ENCODE measurements at regions not wholly inside any gene's neighbourhood (a gene's known extent, or its start where the extent isn't known, plus 50 kb on each side); places are given as distances from the start of the nearest gene placed in this dataset.

DNA sequence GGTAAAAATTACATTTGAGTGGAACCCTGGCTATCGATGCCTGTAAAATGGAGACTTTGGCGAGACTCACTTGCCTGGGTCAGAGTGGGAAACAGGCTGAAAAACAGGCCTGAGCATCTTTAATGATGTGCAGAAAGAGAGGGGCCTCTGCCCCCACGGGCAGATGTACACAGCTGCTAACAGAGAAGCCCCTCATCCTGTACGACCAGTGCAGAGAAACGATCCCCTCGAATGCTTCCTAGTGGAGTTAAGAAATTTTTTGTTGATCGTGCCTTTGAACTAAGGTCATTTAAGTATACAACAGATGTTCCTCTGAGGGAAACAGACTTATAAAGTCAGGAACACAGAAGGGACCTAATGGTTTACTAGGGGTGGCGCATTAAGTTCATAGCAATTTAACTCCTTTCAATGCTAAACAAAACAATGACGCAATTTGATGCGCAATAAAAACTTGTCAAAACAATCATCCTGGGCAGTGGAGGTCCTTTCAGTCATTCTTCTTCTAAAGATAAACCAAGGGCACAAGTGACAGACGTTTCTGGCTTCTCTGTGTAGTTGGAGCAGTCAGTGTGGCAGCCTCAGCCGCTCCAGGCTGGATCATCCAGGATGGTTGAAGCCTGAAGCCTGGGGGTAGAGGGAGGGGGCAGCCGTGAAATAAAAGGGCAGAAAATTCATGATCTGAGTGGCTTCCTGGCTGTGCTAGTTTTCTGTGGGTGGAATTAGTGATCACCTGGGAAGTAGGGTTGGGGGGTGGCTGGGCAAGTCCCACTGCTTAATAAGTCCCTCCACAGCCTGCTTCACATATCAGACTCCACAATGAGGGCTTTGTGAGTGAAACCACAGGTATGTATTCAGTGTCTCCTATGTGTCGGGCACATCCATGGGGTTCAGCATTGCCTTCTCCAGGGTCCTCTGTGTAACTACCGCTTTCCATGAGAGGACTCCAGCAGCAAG, 50.8 kb upstream of the MRPS22 start:
- ATAC-seq, result no peak
- intact Hi-C loops (cut with micrococcal nuclease) (no loop called here), in situ Hi-C loops (cut with MboI) (no loop called here)
- TF ChIP-seq CEBPB (tag; IDR thresholded peaks at IDR 0.05) (peak; percentile 64), CEBPG (CRISPR knock-in tag; IDR thresholded peaks at IDR 0.05) (no peak), CEBPG (tag; conservative IDR thresholded peaks at IDR 0.05 in 1 of 2, IDR thresholded peaks at IDR 0.05 in 1 of 2) (0 out of 4 replicates have a peak, but pooled peaks of 1 of the 2 experiments have one; percentile 17), TAL1 (IDR thresholded peaks at IDR 0.05) (no peak), POLR3A (IDR thresholded peaks at IDR 0.05; ENCODE audit: borderline replicate concordance, extremely low read depth, insufficient read depth, insufficient read length) (no peak), ARID1B (IDR thresholded peaks at IDR 0.05) (no peak)
- TF ChIP-seq, protein P1, sequence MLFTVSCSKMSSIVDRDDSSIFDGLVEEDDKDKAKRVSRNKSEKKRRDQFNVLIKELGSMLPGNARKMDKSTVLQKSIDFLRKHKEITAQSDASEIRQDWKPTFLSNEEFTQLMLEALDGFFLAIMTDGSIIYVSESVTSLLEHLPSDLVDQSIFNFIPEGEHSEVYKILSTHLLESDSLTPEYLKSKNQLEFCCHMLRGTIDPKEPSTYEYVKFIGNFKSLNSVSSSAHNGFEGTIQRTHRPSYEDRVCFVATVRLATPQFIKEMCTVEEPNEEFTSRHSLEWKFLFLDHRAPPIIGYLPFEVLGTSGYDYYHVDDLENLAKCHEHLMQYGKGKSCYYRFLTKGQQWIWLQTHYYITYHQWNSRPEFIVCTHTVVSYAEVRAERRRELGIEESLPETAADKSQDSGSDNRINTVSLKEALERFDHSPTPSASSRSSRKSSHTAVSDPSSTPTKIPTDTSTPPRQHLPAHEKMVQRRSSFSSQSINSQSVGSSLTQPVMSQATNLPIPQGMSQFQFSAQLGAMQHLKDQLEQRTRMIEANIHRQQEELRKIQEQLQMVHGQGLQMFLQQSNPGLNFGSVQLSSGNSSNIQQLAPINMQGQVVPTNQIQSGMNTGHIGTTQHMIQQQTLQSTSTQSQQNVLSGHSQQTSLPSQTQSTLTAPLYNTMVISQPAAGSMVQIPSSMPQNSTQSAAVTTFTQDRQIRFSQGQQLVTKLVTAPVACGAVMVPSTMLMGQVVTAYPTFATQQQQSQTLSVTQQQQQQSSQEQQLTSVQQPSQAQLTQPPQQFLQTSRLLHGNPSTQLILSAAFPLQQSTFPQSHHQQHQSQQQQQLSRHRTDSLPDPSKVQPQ (CRISPR knock-in tag; IDR thresholded peaks at IDR 0.05; ENCODE audit: borderline replicate concordance), result no peak
- TF ChIP-seq, protein P2, sequence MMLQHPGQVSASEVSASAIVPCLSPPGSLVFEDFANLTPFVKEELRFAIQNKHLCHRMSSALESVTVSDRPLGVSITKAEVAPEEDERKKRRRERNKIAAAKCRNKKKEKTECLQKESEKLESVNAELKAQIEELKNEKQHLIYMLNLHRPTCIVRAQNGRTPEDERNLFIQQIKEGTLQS (IDR thresholded peaks at IDR 0.05), result peak; percentile 52; the same call in 1 of the 2 replicates
- TF ChIP-seq, protein P2 (CRISPR knock-in tag; conservative IDR thresholded peaks at IDR 0.05), result no peak
- peaks cover 20 to 25% of the 10 kb centered on the region in 2 experiments; a peak in 4 of 5 replicates for H3K4me1 ChIP-seq (replicated peaks in 1 of 2; ENCODE audit: control insufficient read depth in 2 of 2, insufficient read depth in 2 of 2, low read length in 2 of 2)
- H3K9me1 ChIP-seq (ENCODE audit: control insufficient read depth, insufficient read depth, low read length), result no peaks in the 10 kb centered on the region
- 66% methylated on average over 14 of the region's 15 CpGs for WGBS (ENCODE audit: insufficient coverage, low coverage, missing lambda C conversion rate)
- no peaks in the 10 kb centered on the region for H4K20me1 ChIP-seq (replicated peaks; ENCODE audit: control insufficient read depth, insufficient read depth, low read length)
- H2AFZ ChIP-seq (ENCODE audit: low read depth, low read length), result peak overlapping the region; percentile 29; the same call in 1 of the 2 replicates
- no peaks in the 10 kb centered on the region for H3K36me3 ChIP-seq (ENCODE audit: control insufficient read depth, insufficient read depth, low read length)
- ChIA-PET POLR2A (interaction anchor here (0.6 to 1.2 kb wide), 4 partner anchors 12 to 55 kb away, joined by 3 read pairs; no protein-coding TSS in a partner anchor), CTCF (ENCODE audit: low intra/inter-chr PET ratio) (no interaction called here)
- no peak overlapping the region for H3K9ac ChIP-seq (ENCODE audit: insufficient read depth in 1 of 2, low read depth in 2 of 2, low read length in 2 of 2)
- no peak for FAIRE-seq
- H3K27me3 ChIP-seq (ENCODE audit: control insufficient read depth in 2 of 2, insufficient read depth in 2 of 2, low read length in 2 of 2), result no peaks in the 10 kb centered on the region; a peak in 1 of 5 replicates
- BruUV-seq (replicated peaks), result no TSS peak
- no peak overlapping the region for H3K4me2 ChIP-seq (ENCODE audit: insufficient read depth, low read length)
- H3K9me3 ChIP-seq (replicated peaks; ENCODE audit: control insufficient read depth, insufficient read depth, low read depth, low read length), result peaks cover 7% of the 10 kb centered on the region; the same call in 1 of the 2 replicates
- H3K79me2 ChIP-seq (ENCODE audit: control insufficient read depth, insufficient read depth, low read length), result no peaks in the 10 kb centered on the region
- DNase-seq (ENCODE audit: extremely low read depth in 1 of 4, low spot score in 3 of 4), result no peak
- H3K27ac ChIP-seq (ENCODE audit: extremely low read depth, low read depth, low read length), result no peak overlapping the region
- H3K4me3 ChIP-seq, result no peak overlapping the region
